Activated T-cell treated with anti-CD3 and anti-CD28 coated beads, Interleukin-2, amount 50 U/mL, for 1 hour (primary cell): ENCODE measurements at regions not wholly inside any gene's neighbourhood (a gene's known extent, or its start where the extent isn't known, plus 50 kb on each side); places are given as distances from the start of the nearest gene placed in this dataset.
"Not testable (repeated sequence)": the region's sequence is repeated elsewhere in the genome, so short reads cannot be mapped to it uniquely, and the experiment has no call there.

Experiments
- DNase-seq: peaks from one replicate; pipeline ENCODE4 v3.0.0-alpha.2; 2020

DNA sequence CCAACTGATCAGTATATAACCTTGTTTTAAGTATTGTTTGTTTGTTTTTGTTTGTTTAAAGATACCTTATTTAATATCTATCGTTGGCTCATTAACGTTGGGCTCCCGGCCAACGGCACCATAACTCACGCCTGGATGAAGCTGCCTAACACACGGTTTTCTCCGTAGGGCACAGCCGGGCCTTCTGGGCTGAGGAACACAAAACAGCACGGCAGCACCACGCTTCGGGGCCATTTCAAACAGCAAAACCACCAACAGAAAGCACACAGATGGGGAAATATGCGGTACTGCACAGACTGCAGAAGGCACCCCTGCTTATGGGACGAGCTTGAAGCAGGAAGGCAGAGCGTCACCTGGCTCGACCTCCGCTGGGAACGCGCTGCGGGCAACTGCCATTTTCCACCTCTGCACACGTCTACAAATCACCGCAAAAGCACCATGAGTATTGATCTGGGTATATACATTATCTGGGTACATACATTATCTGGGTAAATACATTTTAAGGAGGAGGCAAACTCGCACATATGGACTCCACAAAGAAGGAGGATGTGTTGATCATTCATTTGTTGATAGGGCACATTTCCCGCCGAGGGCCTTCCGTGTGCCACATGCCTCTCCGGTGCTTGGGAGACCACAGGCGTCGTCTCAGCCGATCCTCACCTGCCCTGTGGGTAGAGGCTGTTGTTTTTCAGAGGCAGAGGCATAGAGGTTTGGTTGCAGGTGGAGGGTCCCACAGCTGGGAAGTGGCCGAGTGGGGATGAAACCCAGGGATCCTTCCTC is 123.7 kb upstream of the ATP2B2 start:
- DNase-seq: no peak

DNA sequence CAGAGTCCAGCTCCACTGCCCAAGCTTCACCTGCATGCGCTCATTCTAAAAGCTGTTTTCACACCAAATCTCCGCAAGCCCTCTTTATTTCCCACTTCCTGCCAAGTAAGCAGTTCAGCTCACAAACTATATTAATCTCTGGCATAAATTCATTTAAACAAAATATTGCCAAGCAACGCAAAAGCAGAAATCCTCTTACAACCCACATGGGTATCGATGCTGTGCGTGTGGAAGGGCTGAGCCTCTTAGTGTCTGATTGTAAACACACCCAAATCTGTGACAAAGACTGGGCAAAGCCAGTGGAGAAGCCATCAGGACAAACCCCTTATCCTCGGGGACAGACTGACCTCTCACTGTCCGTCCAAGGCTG is 124.3 kb upstream of the ATP2B2 start:
- DNase-seq: no peak

DNA sequence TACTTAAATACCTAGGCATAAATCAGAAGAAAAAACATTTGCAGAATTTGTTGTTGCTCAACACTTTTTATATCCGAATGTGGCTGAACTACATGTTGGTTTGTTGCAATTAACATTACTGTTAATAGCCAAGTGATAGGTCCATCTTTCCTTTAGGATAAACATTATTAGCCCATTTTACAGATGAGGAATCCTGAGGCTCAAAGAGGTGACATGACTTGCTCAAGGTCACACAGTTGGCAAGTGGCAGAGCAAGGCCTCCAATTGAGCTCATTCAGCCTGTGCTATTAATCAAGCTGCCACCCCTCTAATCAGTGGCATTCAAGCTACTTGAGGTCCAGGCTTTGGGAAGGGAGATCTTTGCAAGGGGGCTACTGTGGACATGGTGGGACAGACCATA is 125.8 kb upstream of the ATP2B2 start:
- DNase-seq: no peak

DNA sequence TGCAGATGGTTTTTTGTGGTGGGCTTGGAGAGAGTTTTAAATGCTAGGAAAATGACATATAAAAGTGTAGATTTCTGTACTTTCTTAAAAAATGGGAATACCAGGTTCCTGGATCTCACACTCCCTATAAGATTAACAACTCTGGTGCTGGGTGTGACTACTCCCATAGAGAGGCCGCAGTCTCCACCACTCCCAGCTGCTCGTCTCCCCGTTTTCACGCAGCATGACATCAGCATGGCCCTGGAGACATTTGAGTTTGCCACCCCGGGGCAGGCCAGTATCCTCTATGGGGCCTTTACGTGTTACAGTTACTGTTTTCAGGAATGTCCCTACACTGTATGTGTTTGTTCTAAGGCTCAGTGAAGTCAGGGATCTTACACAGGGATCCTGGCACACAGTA is 126.7 kb upstream of the ATP2B2 start:
- DNase-seq: no peak

DNA sequence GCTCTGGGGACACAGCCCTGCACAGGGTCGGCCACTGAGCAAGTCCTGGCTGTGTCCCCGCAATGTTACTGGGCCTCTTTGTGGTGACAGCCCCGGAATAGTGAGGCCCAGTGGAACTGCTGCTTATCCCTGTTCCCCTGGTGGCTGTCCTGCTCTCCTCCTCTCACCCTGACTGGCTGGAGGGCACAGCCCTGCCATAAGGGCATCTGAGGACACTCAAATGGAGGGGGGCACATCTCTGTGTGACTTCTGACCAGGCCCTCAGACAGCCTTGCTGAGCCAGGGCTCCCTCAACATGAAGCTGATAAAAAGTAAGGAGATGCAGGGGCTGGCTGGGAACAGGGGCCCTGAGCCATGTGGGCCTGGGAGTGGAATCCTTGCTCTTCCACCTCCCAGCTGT is 127.4 kb upstream of the ATP2B2 start:
- no peak for DNase-seq

DNA sequence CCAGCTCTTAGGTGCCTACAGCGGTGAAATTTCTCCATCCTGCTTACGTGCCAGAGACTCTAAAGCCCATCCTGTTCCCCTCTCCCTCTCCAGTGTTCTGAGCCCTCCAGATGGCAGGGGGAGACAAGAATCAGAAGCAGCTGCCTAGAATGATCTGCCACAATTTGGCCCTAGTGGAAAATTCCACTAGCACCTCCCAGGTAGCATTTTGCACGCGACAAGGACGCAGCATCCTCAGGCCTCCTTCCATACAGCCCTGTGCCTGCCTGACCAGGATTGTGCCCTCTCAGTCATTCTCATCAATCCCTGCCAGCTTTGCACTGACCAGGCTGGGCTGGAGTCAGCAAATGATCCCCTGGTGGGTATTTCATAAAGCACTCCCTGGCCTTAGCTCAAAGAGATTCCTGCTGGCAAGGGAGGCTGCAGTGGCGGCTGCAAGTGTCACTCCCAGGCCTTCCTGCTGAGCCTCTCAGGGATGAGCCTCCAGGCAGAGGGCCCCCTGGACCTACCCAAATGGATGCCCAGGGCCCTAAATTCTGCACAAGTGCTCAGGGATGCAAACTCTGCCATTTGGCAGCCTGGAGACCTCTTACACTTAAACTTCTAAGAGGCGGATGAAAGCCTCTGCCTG is 130.2 kb upstream of the ATP2B2 start:
- no peak for DNase-seq

DNA sequence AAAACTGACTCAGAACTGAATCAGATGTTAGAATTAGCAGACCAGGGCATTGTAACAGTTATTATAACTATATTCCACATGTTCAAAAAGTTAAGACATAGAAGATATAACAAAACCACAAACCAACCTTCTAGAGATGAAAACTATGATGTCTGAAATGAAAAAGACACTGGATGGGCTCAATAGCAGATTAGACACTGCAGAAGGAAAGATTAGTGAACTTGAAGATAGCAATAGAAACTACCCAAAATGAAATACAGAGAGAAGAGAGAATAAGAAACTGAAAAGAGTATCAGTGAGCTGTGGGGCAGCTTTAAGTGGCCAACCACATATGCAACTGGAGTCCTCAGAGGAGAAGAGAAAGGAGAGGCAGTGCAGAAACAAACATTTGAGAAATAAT is 132.0 kb upstream of the ATP2B2 start:
- DNase-seq: no peak

DNA sequence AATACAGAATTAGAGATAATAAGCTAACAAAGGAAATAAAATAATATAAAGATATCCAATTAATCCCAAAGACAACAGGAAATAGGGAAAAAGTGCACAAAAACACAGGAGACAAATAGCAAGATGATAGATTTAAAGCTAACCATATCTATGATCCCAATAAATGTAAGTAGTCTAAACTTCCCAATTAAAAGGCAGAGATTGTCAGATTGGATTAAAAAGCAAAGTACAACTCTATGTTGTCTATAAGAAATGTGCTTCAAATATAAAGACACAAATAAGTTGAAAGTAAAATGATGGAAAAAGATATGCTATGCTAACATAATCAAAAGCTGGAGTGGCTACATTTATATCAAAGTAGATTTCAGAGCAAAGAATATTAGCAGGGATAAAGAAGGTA is 133.1 kb upstream of the ATP2B2 start:
- no peak for DNase-seq

DNA sequence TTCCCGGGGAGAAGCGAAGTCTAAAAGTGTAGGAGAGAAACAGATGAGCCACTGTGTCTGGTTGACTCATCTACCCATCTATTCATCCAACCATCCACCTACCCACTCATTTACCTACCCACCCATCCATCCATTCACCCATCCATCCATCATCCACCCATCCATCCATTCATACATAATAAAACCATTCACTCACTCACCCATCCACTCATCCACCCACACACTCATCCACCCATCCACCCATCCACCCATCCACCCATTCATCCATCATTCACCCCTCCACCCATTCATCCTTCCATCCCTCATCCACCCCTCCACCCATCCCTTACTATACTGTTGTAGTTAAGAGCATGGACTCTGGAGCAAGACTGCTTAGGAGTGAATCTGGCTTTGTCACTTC is 136.4 kb upstream of the ATP2B2 start:
- no peak for DNase-seq

DNA sequence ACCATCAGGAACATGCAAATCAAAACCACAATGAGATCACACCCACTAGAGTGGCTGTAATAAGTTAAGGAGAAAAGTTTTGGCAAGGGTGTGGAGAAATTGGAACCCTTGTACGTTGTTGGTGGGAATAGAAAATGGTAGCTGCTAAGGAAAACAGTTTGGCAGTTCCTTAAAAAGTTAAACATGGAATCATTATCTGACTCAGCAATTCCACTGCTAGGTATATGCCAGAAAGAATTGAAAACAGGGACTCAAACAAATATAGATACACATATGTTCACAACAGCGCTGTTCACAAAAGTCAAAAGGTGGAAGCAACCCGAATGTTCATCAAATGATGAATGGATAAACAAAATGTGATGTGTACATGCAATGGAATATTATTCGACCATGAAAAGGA is 138.8 kb upstream of the ATP2B2 start:
- no peak for DNase-seq

DNA sequence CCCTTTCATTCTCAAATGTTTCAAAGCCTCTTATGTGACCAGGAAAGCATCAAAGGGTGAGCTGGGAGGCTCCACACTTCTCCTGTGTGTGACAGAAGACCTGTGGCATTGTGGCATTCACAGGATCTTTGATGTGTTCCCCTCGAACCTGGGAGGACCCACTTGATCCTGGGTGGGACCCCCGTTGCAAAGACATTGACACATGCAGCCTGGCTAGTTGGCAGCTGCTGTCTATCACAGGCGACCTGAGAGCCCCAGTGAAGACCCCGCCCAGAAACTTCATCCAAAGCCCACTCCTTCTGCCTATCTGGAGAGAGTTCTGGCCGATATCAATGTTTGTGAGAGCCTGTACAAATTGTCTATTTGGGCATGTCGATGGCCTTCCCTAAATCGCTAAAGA is 140.4 kb upstream of the ATP2B2 start:
- DNase-seq: no peak

DNA sequence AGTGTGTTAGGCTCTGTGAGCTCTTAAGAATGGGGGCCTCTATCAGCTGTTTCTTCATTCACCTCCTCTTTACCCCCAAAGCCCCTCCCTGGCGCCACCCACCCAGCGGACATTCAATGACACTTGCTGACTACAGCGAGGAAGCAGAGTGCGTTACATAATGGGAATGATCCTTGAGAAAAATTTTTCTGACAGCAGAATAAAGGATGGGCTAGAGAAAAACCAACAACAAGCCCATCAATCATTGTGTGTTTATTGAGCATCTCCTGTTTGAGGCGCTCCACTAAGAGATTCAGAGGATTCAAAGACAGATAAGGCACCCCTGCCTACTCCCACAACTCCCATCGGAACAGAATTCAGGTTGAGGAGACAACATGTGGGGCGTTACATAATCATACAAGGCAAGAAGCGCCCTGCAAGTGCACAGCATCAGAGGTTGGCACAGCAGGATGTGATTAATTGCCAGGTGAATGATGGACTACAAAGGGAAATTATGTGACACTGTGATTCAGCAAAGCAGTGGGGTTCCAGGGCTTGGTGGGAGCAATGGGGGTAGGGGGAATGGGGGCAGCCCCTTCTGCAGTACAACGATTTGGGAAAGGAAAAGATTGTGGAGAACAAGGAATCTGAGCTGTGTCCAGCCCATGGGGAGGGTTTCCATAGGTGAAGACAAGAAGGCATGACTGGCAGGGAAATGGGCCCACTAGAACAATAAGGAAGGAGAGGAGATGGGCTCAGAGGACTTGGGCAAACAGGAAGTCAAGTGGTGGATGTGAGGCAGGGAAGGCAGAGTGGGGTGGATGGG is 141.3 kb upstream of the ATP2B2 start:
- DNase-seq: no peak

DNA sequence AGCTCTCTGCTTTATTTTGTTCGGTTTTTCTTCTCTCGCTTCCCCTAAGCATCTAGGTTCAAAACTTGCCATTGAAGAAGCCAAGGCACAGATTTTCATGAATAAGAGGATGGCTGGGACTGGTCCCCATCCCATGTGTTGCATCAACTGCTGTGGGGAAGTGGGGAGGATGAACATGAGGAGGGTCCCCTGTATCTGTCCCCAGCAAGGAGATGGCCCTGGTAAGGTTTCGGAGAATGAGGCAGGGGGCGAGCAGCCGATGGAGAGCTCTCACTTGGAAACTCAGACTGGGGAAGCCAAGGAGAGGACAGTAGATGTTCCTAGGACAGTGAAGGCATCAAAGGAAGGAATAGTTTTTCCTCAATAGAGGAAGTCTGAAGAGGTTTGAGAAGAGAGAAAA is 142.0 kb upstream of the ATP2B2 start:
- no peak for DNase-seq

DNA sequence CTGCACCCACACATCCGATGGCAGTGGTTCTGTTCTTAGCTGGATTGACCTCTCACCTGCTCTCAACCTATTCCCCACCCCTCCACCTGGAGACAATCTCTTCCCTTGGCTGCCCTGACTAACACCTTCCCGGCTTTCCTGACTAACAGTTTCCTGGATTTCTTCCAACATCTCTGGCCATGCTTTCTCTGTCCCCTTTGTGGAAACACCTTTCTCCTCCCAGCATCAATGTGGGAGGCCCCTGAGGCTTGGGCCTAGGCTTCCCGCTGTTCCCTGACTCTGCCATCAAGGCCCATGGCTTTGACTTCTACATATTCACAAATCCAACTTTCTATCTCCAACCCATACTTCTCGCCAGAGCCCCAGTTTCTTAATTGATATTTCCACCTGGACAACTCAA is 142.8 kb upstream of the ATP2B2 start:
- no peak for DNase-seq

DNA sequence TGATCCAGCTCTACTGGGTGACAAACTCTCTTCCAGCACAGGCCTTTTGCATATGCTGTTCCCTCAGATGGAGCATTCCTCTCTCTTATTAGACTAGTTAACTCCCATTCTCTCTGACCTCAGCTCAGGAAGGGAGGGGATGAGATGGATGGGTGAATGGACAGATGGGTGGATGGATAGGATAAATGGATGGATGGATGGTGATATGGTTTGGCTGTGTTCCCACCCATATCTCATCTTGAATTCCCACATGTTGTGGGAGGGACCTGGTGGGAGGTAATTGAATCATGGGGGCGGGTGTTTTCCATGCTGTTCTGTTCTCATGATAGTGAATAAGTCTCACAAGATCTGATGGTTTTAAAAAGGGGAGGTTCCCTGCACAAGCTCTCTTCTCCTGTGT is 144.1 kb upstream of the ATP2B2 start:
- not testable (repeated sequence) for DNase-seq

DNA sequence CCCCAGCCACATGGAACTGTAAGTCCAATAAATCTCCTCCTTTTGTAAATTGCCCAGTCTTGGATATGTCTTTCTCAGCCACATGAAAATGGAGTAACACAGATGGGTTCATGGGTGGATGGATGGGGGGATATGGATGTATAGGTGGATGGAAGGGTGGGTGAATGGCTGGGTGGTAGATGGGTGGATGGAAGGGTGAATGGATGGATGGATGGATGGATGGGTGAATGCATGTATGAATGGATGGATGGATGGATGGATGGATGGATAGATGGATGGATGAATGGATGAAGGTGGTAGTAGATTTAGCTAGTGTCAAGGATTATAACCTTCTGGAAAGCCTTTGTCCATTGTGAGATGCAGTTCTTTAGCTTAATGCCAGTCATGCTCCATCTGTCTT is 146.1 kb upstream of the ATP2B2 start:
- DNase-seq: no peak

DNA sequence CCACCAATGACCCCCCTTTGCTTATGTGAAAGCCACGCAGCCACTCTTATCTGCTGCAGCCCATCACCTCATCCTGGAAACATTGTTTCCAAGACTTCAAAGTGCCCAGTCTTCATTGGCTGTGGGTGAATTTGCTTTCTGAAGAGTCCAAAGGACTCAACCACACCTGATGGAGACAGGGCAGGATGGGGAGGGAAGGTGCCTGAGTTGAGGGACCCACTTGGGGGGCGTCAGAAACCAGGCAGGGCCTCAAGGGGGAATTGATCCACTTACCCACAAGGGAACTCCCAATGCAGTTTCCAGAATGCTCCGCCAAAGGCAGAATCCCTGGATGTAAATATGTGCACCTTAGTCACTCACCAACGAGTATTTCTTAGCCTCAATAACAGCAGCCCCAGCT is 147.9 kb upstream of the ATP2B2 start:
- no peak for DNase-seq

DNA sequence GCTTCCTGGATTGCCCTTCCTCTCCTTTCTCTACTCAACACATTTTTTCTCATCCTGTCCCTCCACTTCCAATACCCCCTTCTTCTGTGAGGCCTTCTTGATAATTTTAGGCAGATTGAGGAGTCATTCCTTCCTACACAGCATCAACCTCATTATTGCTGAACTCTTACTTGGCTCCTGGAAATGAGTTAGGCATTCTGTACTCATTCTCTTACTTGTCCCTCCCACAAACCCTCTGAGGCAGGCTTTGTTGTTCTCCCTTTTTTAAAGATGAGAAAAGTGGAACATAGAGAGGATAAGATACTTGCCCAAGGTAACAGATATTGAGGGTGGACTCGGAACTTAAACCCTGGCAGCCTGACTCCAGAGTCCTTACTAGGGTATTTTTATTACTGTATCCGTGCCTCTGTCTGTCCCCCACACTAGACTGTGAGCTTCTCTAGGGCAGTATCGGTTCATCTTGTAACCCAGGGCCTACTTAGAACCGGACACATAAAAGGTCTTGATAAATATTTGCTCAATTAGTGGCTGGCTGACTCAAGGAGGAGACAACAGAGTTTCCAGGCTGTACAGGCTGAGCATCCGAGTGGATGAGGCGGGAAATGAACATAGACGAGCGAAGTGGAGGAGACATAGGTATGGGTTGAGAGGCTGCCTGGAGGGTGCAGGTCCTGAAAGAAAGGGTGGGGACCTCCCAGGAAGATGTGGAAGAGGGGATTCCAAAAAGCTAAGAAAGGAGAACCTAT is 148.7 kb upstream of the ATP2B2 start:
- no peak for DNase-seq

DNA sequence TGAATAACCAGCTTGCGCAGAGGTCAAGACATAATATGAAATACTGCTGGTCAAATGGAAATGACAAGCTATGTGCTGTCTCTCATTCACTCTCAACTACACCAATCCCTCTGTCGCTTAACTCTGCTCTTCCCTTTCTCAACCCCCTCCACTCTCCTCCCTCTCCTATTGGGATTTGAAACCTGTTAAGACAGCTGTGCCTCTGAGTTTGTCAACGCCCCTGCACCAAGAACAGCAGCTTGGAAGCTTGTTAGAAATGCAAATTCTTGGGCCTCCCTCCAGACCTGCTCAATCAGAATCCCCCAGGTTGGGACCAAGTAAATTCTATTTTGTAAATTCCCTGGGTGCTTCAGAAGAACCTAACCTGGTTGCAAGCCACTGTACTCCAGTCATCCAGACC is 149.7 kb upstream of the ATP2B2 start:
- no peak for DNase-seq

DNA sequence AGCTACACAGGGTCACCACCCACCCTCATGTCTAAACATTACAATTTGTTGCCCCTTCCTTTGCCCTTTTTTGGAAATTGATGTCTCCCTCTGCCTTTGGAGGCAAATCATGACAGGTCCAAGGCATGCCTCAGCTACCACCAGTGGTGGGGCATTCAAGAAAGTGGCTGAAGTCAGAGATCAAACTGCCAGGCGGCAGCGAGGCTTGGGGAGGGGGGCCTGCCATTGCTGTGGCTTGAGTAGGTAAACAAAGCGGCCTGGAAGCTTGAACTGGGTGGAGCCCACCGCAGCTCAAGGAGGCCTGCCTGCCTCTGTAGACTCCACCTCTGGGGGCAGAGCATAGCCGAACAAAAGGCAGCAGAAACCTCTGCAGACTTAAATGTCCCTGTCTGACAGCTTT is 152.0 kb upstream of the ATP2B2 start:
- not testable (repeated sequence) for DNase-seq

DNA sequence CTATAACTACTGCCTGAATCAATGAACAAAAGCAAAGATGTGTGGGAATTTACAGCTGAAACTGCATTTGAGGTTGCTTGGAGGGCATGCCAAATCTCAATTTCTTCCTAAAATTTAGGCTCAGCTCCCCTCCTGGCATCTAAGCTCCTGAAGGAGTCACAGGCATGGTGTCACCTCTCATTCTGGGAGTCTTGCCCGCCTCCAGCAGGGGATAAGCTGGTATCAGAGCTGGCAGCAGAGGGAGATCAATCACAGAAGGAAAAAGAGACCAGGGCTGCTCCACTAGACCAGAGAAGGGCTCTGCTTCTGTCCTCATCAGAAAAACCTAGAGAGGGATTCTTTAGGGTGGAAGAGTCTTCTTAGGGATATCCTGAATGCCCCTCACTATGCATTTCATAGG is 150.4 kb upstream of the SLC6A11 start:
- DNase-seq: no peak

DNA sequence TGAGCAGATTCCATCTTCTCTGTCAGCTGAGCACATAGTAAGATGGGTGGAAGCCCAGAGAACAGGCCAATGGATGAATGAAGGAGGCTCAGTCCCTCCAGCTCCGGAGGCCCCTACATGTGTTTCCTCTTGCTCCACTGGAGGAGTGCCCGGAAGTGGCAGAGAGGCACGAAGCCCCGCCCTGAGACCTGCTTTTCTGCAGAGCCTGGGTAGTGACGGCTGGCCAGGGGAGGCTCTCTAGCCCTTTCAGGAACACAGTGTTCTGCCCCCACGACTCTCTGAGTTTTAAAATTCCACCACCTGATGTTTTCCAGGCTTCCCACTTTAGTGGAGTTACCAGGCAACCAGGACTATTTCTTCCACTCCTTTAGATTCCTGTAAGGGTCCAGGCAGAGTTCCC is 149.4 kb upstream of the SLC6A11 start:
- DNase-seq: no peak

DNA sequence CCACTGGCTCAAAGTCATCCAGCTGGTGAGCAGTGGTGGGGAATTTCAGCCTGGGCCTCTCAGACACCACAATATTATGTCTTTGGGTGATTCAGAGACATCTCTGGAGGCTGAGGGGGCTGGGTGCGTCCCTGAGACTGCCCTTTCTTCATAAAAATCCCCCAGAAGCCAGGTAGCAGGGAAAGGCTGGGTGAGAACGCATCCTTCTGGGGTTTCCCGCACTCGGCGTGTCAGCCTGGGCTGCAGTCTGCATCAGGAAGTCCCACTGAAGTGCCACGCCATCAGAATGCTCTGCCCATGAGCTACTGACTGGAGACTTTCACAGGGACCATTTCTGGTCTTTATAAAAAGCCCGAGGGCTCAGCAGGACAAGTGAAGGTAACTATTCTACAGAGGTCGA is 148.8 kb upstream of the SLC6A11 start:
- no peak for DNase-seq
